Right lobe of liver (tissue), 4 donors: ENCODE measurements at regions not wholly inside any gene's neighbourhood (a gene's known extent, or its start where the extent isn't known, plus 50 kb on each side); places are given as distances from the start of the nearest gene placed in this dataset.

Experiments
- POLR2A ChIP-seq: fragments of 450-650 bp; IDR thresholded peaks from one replicate; pipeline ENCODE4 v1.6.1; 2017; ENCODE audit warnings: antibody characterized with exemption, mild to moderate bottlenecking
- TF ChIP-seq, protein P1 (sequence below), 4 donors: fragments of 200-600 bp in 3 of 4; fragments of 450-650 bp in 1 of 4; IDR thresholded peaks; one replicate each; pipeline versions ENCODE4 v1.5.1 to v1.8.0; 2016 to 2022; ENCODE audit warnings: antibody characterized with exemption in 4 of 4, mild to moderate bottlenecking in 2 of 4
- donor health status: DM: no; HTN: no; CAD: no.
- donor health status: DM: no; HTN: no; CAD: no.
- donor health status: DM: no; HTN: yes; CAD: no.

GRCh38 chr21:20644552-20644951, 353.7 kb upstream of the NCAM2 start:
- TF ChIP-seq, protein P1, sequence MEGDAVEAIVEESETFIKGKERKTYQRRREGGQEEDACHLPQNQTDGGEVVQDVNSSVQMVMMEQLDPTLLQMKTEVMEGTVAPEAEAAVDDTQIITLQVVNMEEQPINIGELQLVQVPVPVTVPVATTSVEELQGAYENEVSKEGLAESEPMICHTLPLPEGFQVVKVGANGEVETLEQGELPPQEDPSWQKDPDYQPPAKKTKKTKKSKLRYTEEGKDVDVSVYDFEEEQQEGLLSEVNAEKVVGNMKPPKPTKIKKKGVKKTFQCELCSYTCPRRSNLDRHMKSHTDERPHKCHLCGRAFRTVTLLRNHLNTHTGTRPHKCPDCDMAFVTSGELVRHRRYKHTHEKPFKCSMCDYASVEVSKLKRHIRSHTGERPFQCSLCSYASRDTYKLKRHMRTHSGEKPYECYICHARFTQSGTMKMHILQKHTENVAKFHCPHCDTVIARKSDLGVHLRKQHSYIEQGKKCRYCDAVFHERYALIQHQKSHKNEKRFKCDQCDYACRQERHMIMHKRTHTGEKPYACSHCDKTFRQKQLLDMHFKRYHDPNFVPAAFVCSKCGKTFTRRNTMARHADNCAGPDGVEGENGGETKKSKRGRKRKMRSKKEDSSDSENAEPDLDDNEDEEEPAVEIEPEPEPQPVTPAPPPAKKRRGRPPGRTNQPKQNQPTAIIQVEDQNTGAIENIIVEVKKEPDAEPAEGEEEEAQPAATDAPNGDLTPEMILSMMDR (IDR thresholded peaks at IDR 0.05): no peak
- TF ChIP-seq POLR2A: no peak
